Adrenal gland (tissue), 5 donors: ENCODE measurements at regions not wholly inside any gene's neighbourhood (a gene's known extent, or its start where the extent isn't known, plus 50 kb on each side); places are given as distances from the start of the nearest gene placed in this dataset.

Source experiments
- POLR2A ChIP-seq, 2 donors: fragments of 450-650 bp; IDR thresholded peaks; one replicate each; pipeline ENCODE4 v1.6.1; 2017; ENCODE audit warnings: antibody characterized with exemption in 2 of 2, mild to moderate bottlenecking in 2 of 2, moderate library complexity in 1 of 2
- TF ChIP-seq, protein P1 (sequence below), 6 experiments: fragments of 450-650 bp in 4 of 6; fragments of 200-600 bp in 2 of 6; sonication (generic) in 1 of 6; IDR thresholded peaks; 1 replicate in 5 of 6; 2 replicates in 1 of 6; pipeline versions ENCODE4 v1.5.1 to v1.8.0; 2016 to 2021; ENCODE audit warnings: antibody characterized with exemption in 6 of 6, mild to moderate bottlenecking in 2 of 6, moderate library complexity in 1 of 6
- donor health status: DM: no; HTN: no; CAD: no.

DNA sequence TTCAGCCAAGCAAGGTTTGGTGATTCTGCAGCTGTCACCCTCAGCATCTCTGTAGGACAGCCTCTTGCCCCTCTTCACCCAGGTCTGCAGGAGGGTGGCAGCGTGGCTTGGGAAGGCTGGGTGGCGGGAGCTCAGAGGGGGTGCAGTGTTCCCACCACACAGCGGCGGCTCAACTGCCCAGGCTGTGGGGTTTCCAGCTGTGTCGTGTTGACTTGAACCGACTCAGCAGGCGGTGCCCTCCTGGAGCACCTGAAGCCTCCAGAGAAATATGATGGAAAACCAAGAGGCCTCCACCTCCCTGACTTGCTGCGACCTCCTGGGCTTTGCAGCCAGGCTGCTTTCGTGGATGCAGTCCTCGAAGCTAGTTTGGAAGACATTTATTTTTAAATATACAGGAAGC is 68.0 kb upstream of the KLF6 start:
- TF ChIP-seq, protein P1, sequence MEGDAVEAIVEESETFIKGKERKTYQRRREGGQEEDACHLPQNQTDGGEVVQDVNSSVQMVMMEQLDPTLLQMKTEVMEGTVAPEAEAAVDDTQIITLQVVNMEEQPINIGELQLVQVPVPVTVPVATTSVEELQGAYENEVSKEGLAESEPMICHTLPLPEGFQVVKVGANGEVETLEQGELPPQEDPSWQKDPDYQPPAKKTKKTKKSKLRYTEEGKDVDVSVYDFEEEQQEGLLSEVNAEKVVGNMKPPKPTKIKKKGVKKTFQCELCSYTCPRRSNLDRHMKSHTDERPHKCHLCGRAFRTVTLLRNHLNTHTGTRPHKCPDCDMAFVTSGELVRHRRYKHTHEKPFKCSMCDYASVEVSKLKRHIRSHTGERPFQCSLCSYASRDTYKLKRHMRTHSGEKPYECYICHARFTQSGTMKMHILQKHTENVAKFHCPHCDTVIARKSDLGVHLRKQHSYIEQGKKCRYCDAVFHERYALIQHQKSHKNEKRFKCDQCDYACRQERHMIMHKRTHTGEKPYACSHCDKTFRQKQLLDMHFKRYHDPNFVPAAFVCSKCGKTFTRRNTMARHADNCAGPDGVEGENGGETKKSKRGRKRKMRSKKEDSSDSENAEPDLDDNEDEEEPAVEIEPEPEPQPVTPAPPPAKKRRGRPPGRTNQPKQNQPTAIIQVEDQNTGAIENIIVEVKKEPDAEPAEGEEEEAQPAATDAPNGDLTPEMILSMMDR (IDR thresholded peaks at IDR 0.05) = no peak
- TF ChIP-seq POLR2A (IDR thresholded peaks at IDR 0.05) = no peak
